ENCODE measurements at regions not wholly inside any gene's neighbourhood (a gene's known extent, or its start where the extent isn't known, plus 50 kb on each side); places are given as distances from the start of the nearest gene placed in this dataset.

DNA sequence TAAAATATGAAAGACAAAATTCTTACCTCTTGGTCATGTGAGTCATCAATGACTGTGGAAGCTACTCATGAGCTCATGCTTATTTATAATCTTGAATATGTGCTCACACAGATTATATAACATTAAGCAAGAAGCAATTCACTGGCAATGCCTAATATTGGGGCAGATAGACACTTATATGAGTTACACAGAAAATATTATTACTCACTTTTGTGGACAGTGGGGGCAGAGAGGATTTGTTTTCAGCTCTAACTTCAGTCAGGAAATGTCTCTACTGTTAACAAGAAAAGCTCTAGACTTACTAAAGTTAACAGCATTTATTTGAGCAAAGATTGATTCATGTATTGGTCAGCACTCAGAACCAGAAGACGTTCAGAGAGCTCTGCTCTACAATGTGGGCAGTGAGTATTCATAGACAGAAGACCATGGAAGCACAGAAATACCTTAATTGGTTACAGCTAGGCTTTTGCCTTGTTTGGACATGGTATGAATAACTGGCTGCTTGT, 85.8 kb upstream of the AHI1 start:
- H3K4me3 ChIP-seq (ENCODE audit: low read depth, low read length), result no peak overlapping the region
- TF ChIP-seq MYC (IDR thresholded peaks at IDR 0.05; ENCODE audit: low read depth, low read length) (no peak), POLR2A (IDR thresholded peaks at IDR 0.05; ENCODE audit: extremely low read depth, insufficient read length) (no peak)
- TF ChIP-seq, protein P1, sequence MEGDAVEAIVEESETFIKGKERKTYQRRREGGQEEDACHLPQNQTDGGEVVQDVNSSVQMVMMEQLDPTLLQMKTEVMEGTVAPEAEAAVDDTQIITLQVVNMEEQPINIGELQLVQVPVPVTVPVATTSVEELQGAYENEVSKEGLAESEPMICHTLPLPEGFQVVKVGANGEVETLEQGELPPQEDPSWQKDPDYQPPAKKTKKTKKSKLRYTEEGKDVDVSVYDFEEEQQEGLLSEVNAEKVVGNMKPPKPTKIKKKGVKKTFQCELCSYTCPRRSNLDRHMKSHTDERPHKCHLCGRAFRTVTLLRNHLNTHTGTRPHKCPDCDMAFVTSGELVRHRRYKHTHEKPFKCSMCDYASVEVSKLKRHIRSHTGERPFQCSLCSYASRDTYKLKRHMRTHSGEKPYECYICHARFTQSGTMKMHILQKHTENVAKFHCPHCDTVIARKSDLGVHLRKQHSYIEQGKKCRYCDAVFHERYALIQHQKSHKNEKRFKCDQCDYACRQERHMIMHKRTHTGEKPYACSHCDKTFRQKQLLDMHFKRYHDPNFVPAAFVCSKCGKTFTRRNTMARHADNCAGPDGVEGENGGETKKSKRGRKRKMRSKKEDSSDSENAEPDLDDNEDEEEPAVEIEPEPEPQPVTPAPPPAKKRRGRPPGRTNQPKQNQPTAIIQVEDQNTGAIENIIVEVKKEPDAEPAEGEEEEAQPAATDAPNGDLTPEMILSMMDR (IDR thresholded peaks at IDR 0.05; ENCODE audit: low read depth, low read length), result no peak
- TF ChIP-seq, protein P2, sequence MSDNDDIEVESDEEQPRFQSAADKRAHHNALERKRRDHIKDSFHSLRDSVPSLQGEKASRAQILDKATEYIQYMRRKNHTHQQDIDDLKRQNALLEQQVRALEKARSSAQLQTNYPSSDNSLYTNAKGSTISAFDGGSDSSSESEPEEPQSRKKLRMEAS (IDR thresholded peaks at IDR 0.05; ENCODE audit: low read depth, low read length), result no peak
- DNase-seq (ENCODE audit: low read depth), result no peak

- TF ChIP-seq, protein P2 (IDR thresholded peaks at IDR 0.05; ENCODE audit: low read depth, low read length), result no peak
- TF ChIP-seq POLR2A (IDR thresholded peaks at IDR 0.05; ENCODE audit: extremely low read depth, insufficient read length) (no peak), MYC (IDR thresholded peaks at IDR 0.05; ENCODE audit: low read depth, low read length) (no peak)
- TF ChIP-seq, protein P1 (IDR thresholded peaks at IDR 0.05; ENCODE audit: low read depth, low read length), result no peak
- no peak for DNase-seq (ENCODE audit: low read depth)
- H3K4me3 ChIP-seq (ENCODE audit: low read depth, low read length), result no peak overlapping the region
Measured at GRCh38 chr6:135586388-135586787, 88.8 kb upstream of the AHI1 start.

GRCh38 chr6:135586844-135587243, 89.3 kb upstream of the AHI1 start:
- DNase-seq (ENCODE audit: low read depth), result peak; percentile 16
- no peak overlapping the region for H3K4me3 ChIP-seq (ENCODE audit: low read depth, low read length)
- TF ChIP-seq, protein P1 (IDR thresholded peaks at IDR 0.05; ENCODE audit: low read depth, low read length), result no peak
- no peak for TF ChIP-seq POLR2A (IDR thresholded peaks at IDR 0.05; ENCODE audit: extremely low read depth, insufficient read length)
- no peak for TF ChIP-seq MYC (IDR thresholded peaks at IDR 0.05; ENCODE audit: low read depth, low read length)
- TF ChIP-seq, protein P2 (IDR thresholded peaks at IDR 0.05; ENCODE audit: low read depth, low read length), result no peak

DNA sequence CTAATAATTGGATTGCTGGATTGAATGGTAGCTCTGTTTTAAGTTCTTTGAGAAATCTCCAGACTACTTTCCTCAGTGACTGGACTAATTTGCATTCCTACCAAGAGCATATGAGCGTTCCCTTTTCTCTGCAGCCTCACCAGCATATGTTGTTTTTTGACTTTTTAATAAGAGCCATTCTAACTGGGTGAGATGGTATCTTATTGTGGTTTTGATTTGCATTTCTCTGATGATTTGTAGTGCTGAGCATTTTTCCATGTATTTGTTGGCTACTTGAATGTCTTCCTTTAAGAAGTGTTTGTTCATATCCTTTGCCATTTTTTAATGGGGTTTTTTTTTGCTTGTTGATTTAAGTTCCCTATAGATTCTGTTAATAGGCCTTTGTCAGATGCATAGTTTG, 94.7 kb upstream of the AHI1 start:
- no peak for DNase-seq (ENCODE audit: low read depth)
- TF ChIP-seq, protein P1 (IDR thresholded peaks at IDR 0.05; ENCODE audit: low read depth, low read length), result no peak
- TF ChIP-seq MYC (IDR thresholded peaks at IDR 0.05; ENCODE audit: low read depth, low read length) (no peak), POLR2A (IDR thresholded peaks at IDR 0.05; ENCODE audit: extremely low read depth, insufficient read length) (no peak)
- TF ChIP-seq, protein P2 (IDR thresholded peaks at IDR 0.05; ENCODE audit: low read depth, low read length), result no peak
- H3K4me3 ChIP-seq (ENCODE audit: low read depth, low read length), result no peak overlapping the region

GRCh38 chr6:135594000-135594399, 96.5 kb upstream of the AHI1 start:
- H3K4me3 ChIP-seq (ENCODE audit: low read depth, low read length), result no peak overlapping the region
- DNase-seq (ENCODE audit: low read depth), result no peak
- TF ChIP-seq, protein P1 (IDR thresholded peaks at IDR 0.05; ENCODE audit: low read depth, low read length), result no peak
- TF ChIP-seq POLR2A (IDR thresholded peaks at IDR 0.05; ENCODE audit: extremely low read depth, insufficient read length), result no peak
- no peak for TF ChIP-seq MYC (IDR thresholded peaks at IDR 0.05; ENCODE audit: low read depth, low read length)
- TF ChIP-seq, protein P2 (IDR thresholded peaks at IDR 0.05; ENCODE audit: low read depth, low read length), result no peak
